AG09309 (cell line): ENCODE measurements at regions not wholly inside any gene's neighbourhood (a gene's known extent, or its start where the extent isn't known, plus 50 kb on each side); places are given as distances from the start of the nearest gene placed in this dataset.
"Not testable (repeated sequence)": the region's sequence is repeated elsewhere in the genome, so short reads cannot be mapped to it uniquely, and the experiment has no call there.

ENCODE experiments used
- DNase-seq: peaks from one replicate; pipeline ENCODE4 v3.0.0-alpha.2; 2010; ENCODE audit warnings: low read depth
- H3K4me3 ChIP-seq: 2 replicates; pipeline ENCODE4 v1.5.1; 2011; ENCODE audit warnings: mild to moderate bottlenecking, low read depth, low read length, moderate library complexity; ENCODE audit not compliant: control insufficient read depth
- TF ChIP-seq, protein P1 (sequence below): IDR thresholded peaks from 2 replicates; pipeline ENCODE4 v1.5.1; 2011; ENCODE audit warnings: mild to moderate bottlenecking, low read depth, low read length, inconsistent platforms; ENCODE audit not compliant: insufficient read depth, control insufficient read depth; ENCODE audit errors: missing control alignments

DNA sequence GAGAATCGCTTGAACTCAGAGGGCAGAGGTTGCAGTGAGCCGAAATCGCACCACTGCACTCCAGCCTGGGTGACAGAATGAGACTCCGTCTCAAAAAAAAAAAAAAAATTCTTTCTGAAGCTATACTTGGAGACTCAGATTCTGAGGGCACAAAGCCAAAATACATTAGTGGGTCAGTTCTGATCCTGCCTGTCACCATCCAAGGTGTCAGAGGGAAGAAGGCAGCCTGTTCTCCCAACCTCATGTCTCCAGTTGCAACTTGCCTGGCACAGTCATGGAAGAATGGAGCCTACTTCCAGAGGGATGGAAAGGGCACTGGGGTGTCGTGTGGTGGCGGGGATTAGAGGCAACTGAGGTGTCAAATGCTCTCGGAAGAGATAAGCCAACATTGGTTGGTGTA is 104.8 kb upstream of the GATA6 start:
- H3K4me3 ChIP-seq, result no peak overlapping the region
- DNase-seq, result no peak
- TF ChIP-seq, protein P1, sequence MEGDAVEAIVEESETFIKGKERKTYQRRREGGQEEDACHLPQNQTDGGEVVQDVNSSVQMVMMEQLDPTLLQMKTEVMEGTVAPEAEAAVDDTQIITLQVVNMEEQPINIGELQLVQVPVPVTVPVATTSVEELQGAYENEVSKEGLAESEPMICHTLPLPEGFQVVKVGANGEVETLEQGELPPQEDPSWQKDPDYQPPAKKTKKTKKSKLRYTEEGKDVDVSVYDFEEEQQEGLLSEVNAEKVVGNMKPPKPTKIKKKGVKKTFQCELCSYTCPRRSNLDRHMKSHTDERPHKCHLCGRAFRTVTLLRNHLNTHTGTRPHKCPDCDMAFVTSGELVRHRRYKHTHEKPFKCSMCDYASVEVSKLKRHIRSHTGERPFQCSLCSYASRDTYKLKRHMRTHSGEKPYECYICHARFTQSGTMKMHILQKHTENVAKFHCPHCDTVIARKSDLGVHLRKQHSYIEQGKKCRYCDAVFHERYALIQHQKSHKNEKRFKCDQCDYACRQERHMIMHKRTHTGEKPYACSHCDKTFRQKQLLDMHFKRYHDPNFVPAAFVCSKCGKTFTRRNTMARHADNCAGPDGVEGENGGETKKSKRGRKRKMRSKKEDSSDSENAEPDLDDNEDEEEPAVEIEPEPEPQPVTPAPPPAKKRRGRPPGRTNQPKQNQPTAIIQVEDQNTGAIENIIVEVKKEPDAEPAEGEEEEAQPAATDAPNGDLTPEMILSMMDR, result no peak

DNA sequence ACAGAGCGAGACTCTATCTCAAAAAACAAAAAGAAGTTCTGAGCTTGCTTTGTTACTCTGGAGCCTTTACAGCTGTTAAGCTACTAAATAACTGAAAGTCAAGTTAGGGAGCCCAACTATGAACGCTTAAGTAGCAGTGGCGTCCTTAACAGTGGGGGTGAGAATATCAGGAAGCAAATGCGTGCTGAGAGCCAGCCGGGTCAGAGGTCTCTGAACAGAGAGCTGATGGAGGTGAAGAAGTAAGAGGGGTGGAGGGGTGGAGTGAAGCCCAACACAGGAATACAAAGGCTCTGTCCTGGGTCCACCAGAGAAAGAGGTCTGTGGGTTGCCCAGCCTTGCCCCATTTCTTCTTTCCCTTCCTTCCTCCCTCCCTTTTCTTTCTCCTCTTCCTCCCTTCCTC is 104.1 kb upstream of the GATA6 start:
- DNase-seq, result no peak
- H3K4me3 ChIP-seq, result no peak overlapping the region
- TF ChIP-seq, protein P1, result no peak

DNA sequence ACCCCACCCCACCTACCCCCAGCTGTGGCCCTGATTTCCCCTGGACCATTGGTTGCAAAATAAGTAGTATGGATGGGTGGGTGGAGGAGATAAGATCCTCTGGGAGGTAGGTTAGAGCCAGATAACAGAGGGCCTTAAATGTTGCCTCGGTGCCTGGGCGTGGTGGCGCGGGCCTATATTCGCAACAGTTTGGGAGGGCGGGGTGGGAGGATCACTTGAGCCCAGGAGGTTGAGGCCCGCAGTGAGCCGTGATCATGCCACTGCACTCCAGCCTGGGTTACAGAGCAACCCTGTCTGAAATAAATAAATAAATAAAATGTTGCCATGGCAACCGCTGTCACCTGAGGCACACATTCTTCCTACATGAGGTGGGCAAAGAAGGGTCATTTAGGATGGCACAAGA is 103.3 kb upstream of the GATA6 start:
- TF ChIP-seq, protein P1, result no peak
- no peak overlapping the region for H3K4me3 ChIP-seq
- no peak for DNase-seq

DNA sequence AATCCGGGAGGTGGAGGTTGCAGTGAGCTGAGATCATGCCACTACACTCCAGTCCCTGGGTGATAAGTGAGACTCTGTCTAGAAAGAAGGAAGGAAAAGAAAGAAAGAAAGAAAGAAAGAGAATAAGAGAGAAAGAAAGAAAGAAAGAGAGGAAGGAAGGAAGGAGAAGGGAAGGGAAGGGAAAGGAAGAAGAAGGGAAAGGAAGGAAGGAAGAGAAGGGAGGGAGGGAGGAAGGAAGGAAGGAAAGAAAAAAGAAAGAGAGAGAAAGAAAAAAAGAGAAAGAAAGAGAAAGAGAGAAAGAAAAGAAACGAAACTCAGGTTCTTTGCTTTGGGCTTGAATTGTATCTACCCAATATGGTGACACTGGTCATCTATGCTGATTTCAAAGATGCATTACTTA is 102.3 kb upstream of the GATA6 start:
- no peak overlapping the region for H3K4me3 ChIP-seq
- no peak for DNase-seq
- TF ChIP-seq, protein P1, result no peak

DNA sequence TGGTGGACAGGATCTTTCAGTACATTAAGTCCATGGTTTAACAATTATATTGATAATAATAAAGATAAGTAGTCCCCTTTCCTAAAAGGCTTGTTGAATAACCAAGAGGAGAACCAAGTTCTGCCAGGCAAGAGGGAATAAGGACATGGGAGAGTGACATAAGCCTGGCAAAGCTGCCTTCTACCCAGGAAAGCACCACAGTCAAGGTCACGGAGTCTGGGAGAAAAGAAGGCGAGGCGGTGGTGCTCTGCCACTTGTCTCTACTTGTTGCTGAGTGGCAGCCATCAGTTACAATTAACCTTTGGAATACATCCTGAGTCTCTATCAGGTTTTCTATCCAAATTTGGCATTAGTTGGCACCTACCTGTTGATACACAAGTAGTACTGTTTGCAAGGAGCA is 101.7 kb upstream of the GATA6 start:
- TF ChIP-seq, protein P1, result no peak
- no peak for DNase-seq
- H3K4me3 ChIP-seq, result no peak overlapping the region

DNA sequence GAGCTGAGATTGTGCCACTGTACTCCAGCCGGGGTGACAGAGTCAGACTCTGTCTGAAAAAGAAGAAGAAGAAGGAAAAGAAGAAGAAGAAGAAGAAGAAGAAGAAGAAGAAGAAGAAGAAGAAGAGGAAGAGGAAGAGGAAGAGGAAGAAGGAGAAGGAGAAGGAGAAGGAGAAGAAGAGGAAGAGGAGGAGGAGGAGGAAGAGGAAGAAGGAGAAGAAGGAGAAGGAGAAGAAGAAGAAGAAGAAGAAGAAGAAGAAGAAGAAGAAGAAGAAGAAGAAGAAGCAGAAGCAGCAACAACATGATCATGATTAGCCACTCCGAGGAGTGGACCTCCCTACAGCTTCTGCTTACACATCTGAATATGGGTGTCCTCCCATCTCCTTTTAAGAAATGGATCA is 100.6 kb upstream of the GATA6 start:
- DNase-seq, H3K4me3 ChIP-seq: not testable (repeated sequence)

DNA sequence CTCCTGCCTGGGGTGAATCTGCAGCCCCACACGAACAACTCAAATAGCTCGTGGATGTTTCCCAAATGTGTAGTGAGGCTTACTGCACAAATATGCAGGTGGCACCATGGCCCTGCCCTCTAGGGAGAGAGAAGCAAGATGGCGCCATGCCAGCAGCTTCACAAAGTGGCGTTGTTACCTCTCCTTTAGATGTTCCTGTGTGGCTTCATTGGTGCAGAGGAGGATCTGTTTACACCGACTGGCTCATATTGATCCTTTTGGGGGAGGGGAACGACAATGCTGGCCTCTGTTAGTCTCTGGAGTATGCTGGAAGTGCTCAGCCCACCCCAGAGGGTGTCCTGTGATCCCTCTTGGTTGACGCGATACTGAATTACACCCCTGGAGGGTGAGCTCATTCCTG is 99.5 kb upstream of the GATA6 start:
- TF ChIP-seq, protein P1, result no peak
- no peak overlapping the region for H3K4me3 ChIP-seq
- no peak for DNase-seq
